ENCODE measurements at regions not wholly inside any gene's neighbourhood (a gene's known extent, or its start where the extent isn't known, plus 50 kb on each side); places are given as distances from the start of the nearest gene placed in this dataset.

- no peak for TF ChIP-seq CTCF (IDR thresholded peaks at IDR 0.05 in 2 of 3, conservative IDR thresholded peaks at IDR 0.05 in 1 of 3; ENCODE audit: control insufficient read depth in 2 of 3, extremely low read depth in 1 of 3, insufficient read depth in 1 of 3, low read depth in 3 of 3, low read length in 3 of 3)
- TF ChIP-seq USF2 (IDR thresholded peaks at IDR 0.05; ENCODE audit: borderline replicate concordance, low read depth, low read length): no peak
- no peak for TF ChIP-seq ATF2 (IDR thresholded peaks at IDR 0.05; ENCODE audit: low read length)
- no peak for TF ChIP-seq GABPA (IDR thresholded peaks at IDR 0.05; ENCODE audit: low read depth)
- no peak for TF ChIP-seq REST (IDR thresholded peaks at IDR 0.05; ENCODE audit: low read depth, low read length)
- no peak for TF ChIP-seq EP300 (IDR thresholded peaks at IDR 0.05; ENCODE audit: borderline replicate concordance in 1 of 2, control insufficient read depth in 1 of 2, low read depth in 2 of 2, low read length in 2 of 2)
- TF ChIP-seq NR2C2 (IDR thresholded peaks at IDR 0.05; ENCODE audit: borderline replicate concordance, control insufficient read depth, insufficient read length, low read depth): no peak
- no peak for TF ChIP-seq POLR2A (IDR thresholded peaks at IDR 0.05; ENCODE audit: low read depth, low read length)
- TF ChIP-seq BCL11A (IDR thresholded peaks at IDR 0.05; ENCODE audit: low read depth, low read length): no peak
- TF ChIP-seq CHD2 (IDR thresholded peaks at IDR 0.05; ENCODE audit: borderline replicate concordance, low read depth, low read length): no peak
- no peak for TF ChIP-seq CHD1 (IDR thresholded peaks at IDR 0.05; ENCODE audit: low read depth, low read length)
- no peak for TF ChIP-seq SP1 (IDR thresholded peaks at IDR 0.05; ENCODE audit: low read depth, low read length)
- TF ChIP-seq SIX5 (IDR thresholded peaks at IDR 0.05; ENCODE audit: low read depth, low read length, severe bottlenecking): no peak
These were observed 158.5 kb downstream of the JCAD start for GRCh38 chr10:29900865-29901264.
